K562 (cell line): ENCODE measurements at regions not wholly inside any gene's neighbourhood (a gene's known extent, or its start where the extent isn't known, plus 50 kb on each side); places are given as distances from the start of the nearest gene placed in this dataset.
A peak's percentile ranks its signal among the peaks of the same experiment; 100 is the strongest.

Experiments used
- ATF1 ChIP-seq, 2 experiments: fragments of 450-650 bp in 1 of 2; IDR thresholded peaks; 2 replicates each; pipeline ENCODE4 v1.6.1; 2016; ENCODE audit warnings: missing compliant biosample characterization in 1 of 2, missing genetic modification characterization in 1 of 2
- CHCHD3 ChIP-seq: fragments of 250-450 bp; sonication (Bioruptor Pico); IDR thresholded peaks from 2 replicates; pipeline ENCODE4 v2.1.2; 2022; ENCODE audit warnings: mild to moderate bottlenecking
- CREB1 ChIP-seq, 2 experiments: sonication (generic) in 1 of 2; formaldehyde crosslinking in 1 of 2; IDR thresholded peaks; 2 replicates each; pipeline versions ENCODE4 v1.6.1 to v1.8.0; 2012 to 2022; ENCODE audit warnings: inconsistent platforms in 1 of 2, mild to moderate bottlenecking in 1 of 2, missing genetic modification reagents in 1 of 2, moderate library complexity in 1 of 2
- EP400 ChIP-seq: fragments of 450-650 bp; IDR thresholded peaks from 2 replicates; pipeline ENCODE4 v1.6.1; 2017; ENCODE audit warnings: antibody characterized with exemption, mild to moderate bottlenecking, moderate library complexity
- FOS ChIP-seq: IDR thresholded peaks from 3 replicates; pipeline ENCODE4 v1.6.1; 2011; ENCODE audit not compliant: insufficient read length; ENCODE audit errors: extremely low read depth
- GATAD2B ChIP-seq: fragments of 450-650 bp; IDR thresholded peaks from 2 replicates; pipeline ENCODE4 v1.6.1; 2017; ENCODE audit warnings: mild to moderate bottlenecking, borderline replicate concordance
- HDAC3 ChIP-seq: fragments of 450-650 bp; IDR thresholded peaks from 2 replicates; pipeline ENCODE4 v1.6.1; 2018; ENCODE audit warnings: borderline replicate concordance, mild to moderate bottlenecking, moderate library complexity; ENCODE audit not compliant: partially characterized antibody
- HDAC6 ChIP-seq: IDR thresholded peaks from 2 replicates; pipeline ENCODE4 v1.6.1; 2012; ENCODE audit warnings: low read depth, mild to moderate bottlenecking, control low read depth, inconsistent platforms, low read length, moderate library complexity
- HNRNPLL ChIP-seq: fragments of 200-400 bp; formaldehyde crosslinking; IDR thresholded peaks from 2 replicates; pipeline ENCODE4 v1.6.1; 2017; ENCODE audit warnings: low read length, low read depth, mild to moderate bottlenecking; ENCODE audit not compliant: poor library complexity, severe bottlenecking
- NBN ChIP-seq: fragments of 450-650 bp; IDR thresholded peaks from 2 replicates; pipeline ENCODE4 v1.6.1; 2016; ENCODE audit warnings: low read depth, mild to moderate bottlenecking
- PHB ChIP-seq: fragments of 250-450 bp; sonication (Bioruptor Pico); IDR thresholded peaks from 2 replicates; pipeline ENCODE4 v1.5.0; 2021
- SMARCC2 ChIP-seq: fragments of 450-650 bp; IDR thresholded peaks from 2 replicates; pipeline ENCODE4 v1.6.1; 2017; ENCODE audit warnings: antibody characterized with exemption, moderate library complexity, mild to moderate bottlenecking, low read depth
- SPI1 ChIP-seq: IDR thresholded peaks from 2 replicates; pipeline ENCODE4 v1.6.1; 2011; ENCODE audit warnings: low read depth, low read length, control low read depth, borderline replicate concordance
- STAT5A ChIP-seq: IDR thresholded peaks from 2 replicates; pipeline ENCODE4 v1.6.1; 2012; ENCODE audit warnings: low read length, inconsistent platforms, borderline replicate concordance
- ZBTB2 ChIP-seq: fragments of 450-650 bp; IDR thresholded peaks from 2 replicates; pipeline ENCODE4 v1.6.1; 2016; ENCODE audit warnings: antibody characterized with exemption
- ZEB2 ChIP-seq: fragments of 450-650 bp; IDR thresholded peaks from 2 replicates; pipeline ENCODE4 v1.6.1; 2016
- ZNF398 ChIP-seq: fragments of 250-450 bp; sonication (Bioruptor Pico); IDR thresholded peaks from 2 replicates; pipeline ENCODE4 v1.8.0; 2021; ENCODE audit warnings: moderate library complexity, mild to moderate bottlenecking, inconsistent platforms
- ZNF41 ChIP-seq: fragments of 250-450 bp; sonication (Bioruptor Pico); conservative IDR thresholded peaks from 2 replicates; pipeline ENCODE4 v1.4.0; 2020; ENCODE audit warnings: mild to moderate bottlenecking
- ZNF695 ChIP-seq: fragments of 450-650 bp; formaldehyde crosslinking; IDR thresholded peaks from 2 replicates; pipeline ENCODE4 v1.4.0; 2020; ENCODE audit warnings: mild to moderate bottlenecking, moderate library complexity
- ZNF75A ChIP-seq: fragments of 450-650 bp; formaldehyde crosslinking; IDR thresholded peaks from 2 replicates; pipeline ENCODE4 v1.4.0; 2020; ENCODE audit warnings: mild to moderate bottlenecking
- TF ChIP-seq, protein P1 (sequence below): IDR thresholded peaks from 2 replicates; pipeline ENCODE4 v1.6.1; 2014; ENCODE audit warnings: antibody characterized with exemption
- TF ChIP-seq, protein P2 (sequence below): fragments of 450-650 bp; IDR thresholded peaks from 2 replicates; pipeline ENCODE4 v1.6.1; 2016; ENCODE audit warnings: missing biosample characterization, missing genetic modification characterization
- TF ChIP-seq, protein P3 (sequence below): fragments of 450-650 bp; IDR thresholded peaks from 2 replicates; pipeline ENCODE4 v1.6.1; 2017; ENCODE audit warnings: antibody characterized with exemption

DNA sequence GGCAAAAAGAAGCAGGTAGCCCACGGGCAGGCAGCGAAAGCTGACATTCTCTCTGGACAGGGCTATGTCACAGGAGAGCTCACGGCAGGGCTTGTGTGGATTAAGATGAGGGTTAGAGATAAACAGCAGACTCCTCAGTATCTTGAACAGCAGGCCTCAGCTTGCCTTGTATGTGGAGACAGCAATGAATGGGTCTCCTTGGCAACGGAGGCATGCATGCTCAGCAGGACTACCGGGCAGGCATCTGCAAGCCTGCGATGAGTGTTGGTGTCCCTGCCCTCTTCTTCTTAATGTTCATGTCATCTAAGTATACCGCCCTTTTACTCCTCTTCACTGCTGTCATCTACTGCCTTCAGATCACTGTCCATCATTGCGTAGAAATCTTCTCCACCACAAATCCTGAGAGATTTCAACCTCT, 81.9 kb upstream of the C1GALT1 start (continued):
- TF ChIP-seq, protein P1, sequence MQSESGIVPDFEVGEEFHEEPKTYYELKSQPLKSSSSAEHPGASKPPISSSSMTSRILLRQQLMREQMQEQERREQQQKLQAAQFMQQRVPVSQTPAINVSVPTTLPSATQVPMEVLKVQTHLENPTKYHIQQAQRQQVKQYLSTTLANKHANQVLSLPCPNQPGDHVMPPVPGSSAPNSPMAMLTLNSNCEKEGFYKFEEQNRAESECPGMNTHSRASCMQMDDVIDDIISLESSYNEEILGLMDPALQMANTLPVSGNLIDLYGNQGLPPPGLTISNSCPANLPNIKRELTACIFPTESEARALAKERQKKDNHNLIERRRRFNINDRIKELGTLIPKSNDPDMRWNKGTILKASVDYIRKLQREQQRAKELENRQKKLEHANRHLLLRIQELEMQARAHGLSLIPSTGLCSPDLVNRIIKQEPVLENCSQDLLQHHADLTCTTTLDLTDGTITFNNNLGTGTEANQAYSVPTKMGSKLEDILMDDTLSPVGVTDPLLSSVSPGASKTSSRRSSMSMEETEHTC: peak; percentile 57; the same call in 1 of the 2 replicates
- TF ChIP-seq, protein P2, sequence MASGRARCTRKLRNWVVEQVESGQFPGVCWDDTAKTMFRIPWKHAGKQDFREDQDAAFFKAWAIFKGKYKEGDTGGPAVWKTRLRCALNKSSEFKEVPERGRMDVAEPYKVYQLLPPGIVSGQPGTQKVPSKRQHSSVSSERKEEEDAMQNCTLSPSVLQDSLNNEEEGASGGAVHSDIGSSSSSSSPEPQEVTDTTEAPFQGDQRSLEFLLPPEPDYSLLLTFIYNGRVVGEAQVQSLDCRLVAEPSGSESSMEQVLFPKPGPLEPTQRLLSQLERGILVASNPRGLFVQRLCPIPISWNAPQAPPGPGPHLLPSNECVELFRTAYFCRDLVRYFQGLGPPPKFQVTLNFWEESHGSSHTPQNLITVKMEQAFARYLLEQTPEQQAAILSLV: no peak
- TF ChIP-seq ATF1 (CRISPR knock-in tag; IDR thresholded peaks at IDR 0.05) (no peak), ATF1 (tag; IDR thresholded peaks at IDR 0.05) (peak; percentile 40; the same call in 1 of the 2 replicates), GATAD2B (peak; percentile 31; the same call in 1 of the 2 replicates), CHCHD3 (CRISPR knock-in tag) (no peak), CREB1 (IDR thresholded peaks at IDR 0.05) (0 out of 2 replicates have a peak, but pooled peaks have one; percentile 48), CREB1 (CRISPR knock-in tag; IDR thresholded peaks at IDR 0.05) (0 out of 2 replicates have a peak, but pooled peaks have one; percentile 48), PHB (CRISPR knock-in tag) (no peak), ZBTB2 (peak; percentile 23; the same call in 1 of the 2 replicates), HNRNPLL (no peak), HDAC6 (no peak), STAT5A (peak; percentile 88), ZNF398 (no peak), NBN (no peak), EP400 (no peak), SMARCC2 (peak; percentile 41; the same call in 1 of the 2 replicates), ZNF75A (CRISPR knock-in tag) (no peak), FOS (no peak), ZNF41 (CRISPR knock-in tag) (no peak), ZEB2 (peak; percentile 73; the same call in 1 of the 2 replicates), HDAC3 (peak; percentile 61), ZNF695 (no peak), SPI1 (no peak)
- TF ChIP-seq, protein P3, sequence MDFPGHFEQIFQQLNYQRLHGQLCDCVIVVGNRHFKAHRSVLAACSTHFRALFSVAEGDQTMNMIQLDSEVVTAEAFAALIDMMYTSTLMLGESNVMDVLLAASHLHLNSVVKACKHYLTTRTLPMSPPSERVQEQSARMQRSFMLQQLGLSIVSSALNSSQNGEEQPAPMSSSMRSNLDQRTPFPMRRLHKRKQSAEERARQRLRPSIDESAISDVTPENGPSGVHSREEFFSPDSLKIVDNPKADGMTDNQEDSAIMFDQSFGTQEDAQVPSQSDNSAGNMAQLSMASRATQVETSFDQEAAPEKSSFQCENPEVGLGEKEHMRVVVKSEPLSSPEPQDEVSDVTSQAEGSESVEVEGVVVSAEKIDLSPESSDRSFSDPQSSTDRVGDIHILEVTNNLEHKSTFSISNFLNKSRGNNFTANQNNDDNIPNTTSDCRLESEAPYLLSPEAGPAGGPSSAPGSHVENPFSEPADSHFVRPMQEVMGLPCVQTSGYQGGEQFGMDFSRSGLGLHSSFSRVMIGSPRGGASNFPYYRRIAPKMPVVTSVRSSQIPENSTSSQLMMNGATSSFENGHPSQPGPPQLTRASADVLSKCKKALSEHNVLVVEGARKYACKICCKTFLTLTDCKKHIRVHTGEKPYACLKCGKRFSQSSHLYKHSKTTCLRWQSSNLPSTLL: no peak
